ENCODE measurements at regions not wholly inside any gene's neighbourhood (a gene's known extent, or its start where the extent isn't known, plus 50 kb on each side); places are given as distances from the start of the nearest gene placed in this dataset.

DNA sequence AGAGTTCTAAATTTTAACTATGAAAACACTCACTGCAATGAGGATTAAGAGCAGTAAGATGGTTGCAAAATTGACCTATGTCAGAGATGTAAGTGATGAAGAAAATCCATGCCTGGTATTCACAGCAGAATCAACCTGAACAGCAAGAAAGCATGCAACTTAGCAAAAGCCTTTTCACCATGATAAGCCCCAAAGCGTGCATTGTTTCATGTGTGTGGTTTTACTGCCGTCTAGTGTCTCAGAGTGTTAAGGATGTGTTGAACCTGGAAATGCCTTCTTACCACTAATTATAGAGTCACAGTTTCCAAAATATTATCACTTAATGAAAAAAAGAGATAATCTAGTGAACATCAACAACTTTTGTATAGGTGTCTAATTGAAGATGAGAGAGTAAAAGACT is 415.2 kb upstream of the TRPC7 start:
- ChIA-PET POLR2A (no interaction called here), CTCF (no interaction called here)
- H3K27me3 ChIP-seq (ENCODE audit: control insufficient read depth, insufficient read depth, low read length) = no peaks in the 10 kb centered on the region
- H3K9me3 ChIP-seq (ENCODE audit: control insufficient read depth, insufficient read depth, low read length) = no peaks in the 10 kb centered on the region
- no peak for TF ChIP-seq CTCF (IDR thresholded peaks at IDR 0.05; ENCODE audit: low read depth, low read length)
- no peak overlapping the region for H3K27ac ChIP-seq (ENCODE audit: low read depth, low read length)
- H3K4me3 ChIP-seq (ENCODE audit: low read depth, low read length) = no peak overlapping the region
- no peak for DNase-seq (ENCODE audit: low read depth, low spot score)

DNA sequence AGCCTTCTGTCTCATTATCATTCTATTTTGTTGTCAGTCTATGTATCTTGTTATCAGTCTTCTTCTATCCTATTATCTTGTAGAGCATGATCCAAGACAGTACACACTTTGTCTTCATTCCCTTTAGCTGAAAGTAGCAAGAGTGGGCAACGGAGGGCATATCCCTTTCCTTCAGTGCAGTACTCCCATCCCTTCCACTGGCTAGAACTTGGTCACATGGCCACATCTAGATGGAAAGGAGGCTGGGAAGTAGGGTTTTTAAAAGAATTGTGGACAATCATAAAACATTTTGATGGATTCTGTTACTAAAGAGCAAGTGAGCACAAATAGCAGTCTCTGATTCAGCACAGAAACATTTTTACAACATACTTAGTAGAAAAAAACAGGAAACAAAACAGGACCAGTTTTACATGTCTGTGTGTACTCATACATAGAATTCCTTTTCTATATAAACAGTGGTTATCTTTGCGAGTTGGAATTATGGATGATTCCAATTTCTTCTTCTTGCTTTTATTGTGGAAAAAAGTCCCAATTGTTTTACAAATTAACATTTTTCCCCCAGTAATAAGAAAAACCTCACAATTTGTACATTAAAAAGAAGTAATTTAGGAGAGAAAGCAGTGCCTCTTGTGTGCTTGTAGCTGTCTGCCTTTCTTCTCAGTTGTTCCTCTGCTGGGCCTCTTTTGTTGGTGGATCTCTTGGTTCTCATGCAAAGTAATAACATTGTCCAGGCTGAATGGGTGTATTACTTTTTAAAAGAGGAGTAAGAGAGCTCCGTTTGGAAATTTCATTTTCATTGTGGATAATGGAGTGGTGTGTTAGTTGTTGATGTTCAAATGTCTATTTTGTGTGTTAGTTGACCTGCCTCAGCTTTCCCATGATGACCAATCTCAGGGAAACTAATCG is 410.9 kb upstream of the TRPC7 start:
- no peaks in the 10 kb centered on the region for H3K27me3 ChIP-seq (ENCODE audit: control insufficient read depth, insufficient read depth, low read length)
- no peak for DNase-seq (ENCODE audit: low read depth, low spot score)
- no peak overlapping the region for H3K27ac ChIP-seq (ENCODE audit: low read depth, low read length)
- no peak for TF ChIP-seq CTCF (IDR thresholded peaks at IDR 0.05; ENCODE audit: low read depth, low read length)
- H3K9me3 ChIP-seq (ENCODE audit: control insufficient read depth, insufficient read depth, low read length) = no peaks in the 10 kb centered on the region
- POLR2A ChIA-PET = no interaction called here
- H3K4me3 ChIP-seq (ENCODE audit: low read depth, low read length) = no peak overlapping the region
- CTCF ChIA-PET = no interaction called here

- Histone ChIP-seq H3K27ac (ENCODE audit: low read depth, low read length) (no peak overlapping the region), H3K27me3 (ENCODE audit: control insufficient read depth, insufficient read depth, low read length) (no peaks in the 10 kb centered on the region), H3K4me3 (ENCODE audit: low read depth, low read length) (no peak overlapping the region), H3K9me3 (ENCODE audit: control insufficient read depth, insufficient read depth, low read length) (peaks cover 12% of the 10 kb centered on the region)
- ChIA-PET POLR2A (no interaction called here), CTCF (interaction anchor here (0.7 to 1.0 kb wide), 3 partner anchors 42 to 523 kb away, joined by 3 read pairs; no protein-coding TSS in a partner anchor)
- DNase-seq (ENCODE audit: low read depth, low spot score) = no peak
- no peak for TF ChIP-seq CTCF (IDR thresholded peaks at IDR 0.05; ENCODE audit: low read depth, low read length)
Measured at GRCh38 chr5:136772491-136772890, 407.1 kb upstream of the TRPC7 start.

GRCh38 chr5:136769900-136770684 is 404.7 kb upstream of the TRPC7 start:
- Histone ChIP-seq H3K27ac (ENCODE audit: low read depth, low read length) (no peak overlapping the region), H3K4me3 (ENCODE audit: low read depth, low read length) (no peak overlapping the region), H3K9me3 (ENCODE audit: control insufficient read depth, insufficient read depth, low read length) (peaks cover 15% of the 10 kb centered on the region), H3K27me3 (ENCODE audit: control insufficient read depth, insufficient read depth, low read length) (no peaks in the 10 kb centered on the region)
- peak; percentile 79 for TF ChIP-seq CTCF (IDR thresholded peaks at IDR 0.05; ENCODE audit: low read depth, low read length)
- peak; percentile 21 for DNase-seq (ENCODE audit: low read depth, low spot score)
- ChIA-PET CTCF (interaction anchor here (0.6 to 3.2 kb wide), 10 partner anchors 24 to 521 kb away, joined by 3 to 32 read pairs (median 3); no protein-coding TSS in a partner anchor), POLR2A (no interaction called here)

- Histone ChIP-seq H3K4me3 (ENCODE audit: low read depth, low read length) (no peak overlapping the region), H3K27me3 (ENCODE audit: control insufficient read depth, insufficient read depth, low read length) (no peaks in the 10 kb centered on the region), H3K9me3 (ENCODE audit: control insufficient read depth, insufficient read depth, low read length) (peaks cover 15% of the 10 kb centered on the region), H3K27ac (ENCODE audit: low read depth, low read length) (no peak overlapping the region)
- no peak for DNase-seq (ENCODE audit: low read depth, low spot score)
- TF ChIP-seq CTCF (IDR thresholded peaks at IDR 0.05; ENCODE audit: low read depth, low read length) = no peak
- POLR2A ChIA-PET = no interaction called here
- CTCF ChIA-PET = interaction anchor here (0.6 to 3.2 kb wide), 4 partner anchors 70 to 520 kb away, joined by 3 to 32 read pairs (median 5); no protein-coding TSS in a partner anchor
Measured at GRCh38 chr5:136769093-136769492, 403.7 kb upstream of the TRPC7 start.
